Peyer's patch (tissue), 4 donors: ENCODE measurements at regions not wholly inside any gene's neighbourhood (a gene's known extent, or its start where the extent isn't known, plus 50 kb on each side); places are given as distances from the start of the nearest gene placed in this dataset.

Experiments used
- CTCF ChIP-seq, 6 experiments: fragments of 450-650 bp in 4 of 6; fragments of 200-600 bp in 2 of 6; sonication (generic) in 1 of 6; IDR thresholded peaks; one replicate each; pipeline ENCODE4 v1.5.1; 2017 to 2019; ENCODE audit warnings: antibody characterized with exemption in 6 of 6, mild to moderate bottlenecking in 3 of 6, moderate library complexity in 1 of 6
- POLR2A ChIP-seq, 2 donors: fragments of 450-650 bp; IDR thresholded peaks; one replicate each; pipeline ENCODE4 v1.5.1; 2017; ENCODE audit warnings: antibody characterized with exemption in 2 of 2, mild to moderate bottlenecking in 2 of 2, moderate library complexity in 2 of 2

GRCh38 chr12:105835580-105836241 is 303.0 kb downstream of the NUAK1 start:
- no peak for TF ChIP-seq CTCF (IDR thresholded peaks at IDR 0.05)
- TF ChIP-seq POLR2A (IDR thresholded peaks at IDR 0.05): no peak
